MCF 10A (cell line): ENCODE measurements at regions not wholly inside any gene's neighbourhood (a gene's known extent, or its start where the extent isn't known, plus 50 kb on each side); places are given as distances from the start of the nearest gene placed in this dataset.

Experiments used
- BruUV-seq: library from RNA; stranded (reverse); fragments of 400-500 nt; replicated peaks from 2 replicates; lab custom pipeline; 2021; lab: Mats Ljungman, UMichigan
- CTCF ChIA-PET: fragments of 300-600 bp; sonication (Branson Sonifier 250); formaldehyde crosslinking; extraction: SDS; loops from one replicate; lab custom pipeline; 2021; ENCODE audit warnings: antibody characterized with exemption, inconsistent platforms; lab: Yijun Ruan, JAX
- POLR2A ChIA-PET: fragments of 300-600, 350-650 bp; sonication (Branson Sonifier 250); formaldehyde crosslinking; extraction: SDS; loops from one replicate; lab custom pipeline; 2020; ENCODE audit warnings: antibody characterized with exemption, inconsistent platforms; lab: Yijun Ruan, JAX
- DNase-seq: peaks from one replicate; pipeline ENCODE4 v3.0.0-alpha.2; 2018; ENCODE audit not compliant: unreplicated experiment
- H3K27ac Mint-ChIP-seq: one replicate; pipeline ENCODE4 v1.8.0; 2022; ENCODE audit warnings: mild to moderate bottlenecking, low read depth, mixed read lengths; ENCODE audit not compliant: unreplicated experiment
- H3K27me3 Mint-ChIP-seq: one replicate; pipeline ENCODE4 v1.8.0; 2022; ENCODE audit warnings: mixed read lengths; ENCODE audit not compliant: insufficient read depth, unreplicated experiment
- H3K36me3 Mint-ChIP-seq: one replicate; pipeline ENCODE4 v1.8.0; 2022; ENCODE audit warnings: mild to moderate bottlenecking, moderate library complexity, mixed read lengths; ENCODE audit not compliant: insufficient read depth, unreplicated experiment
- H3K4me1 Mint-ChIP-seq: one replicate; pipeline ENCODE4 v1.8.0; 2022; ENCODE audit warnings: mixed read lengths; ENCODE audit not compliant: insufficient read depth, unreplicated experiment
- H3K4me3 Mint-ChIP-seq: one replicate; pipeline ENCODE4 v1.8.0; 2022; ENCODE audit warnings: mild to moderate bottlenecking, moderate library complexity, mixed read lengths; ENCODE audit not compliant: unreplicated experiment
- H3K9me3 Mint-ChIP-seq: one replicate; pipeline ENCODE4 v1.8.0; 2022; ENCODE audit warnings: mixed read lengths; ENCODE audit not compliant: unreplicated experiment
- intact Hi-C: fragments of 100-400 bp; cut with micrococcal nuclease; formaldehyde crosslinking; loops from 2 replicates; pipeline ENCODE4 v1.14.1; 2022
- TF ChIP-seq, protein P1 (sequence below): fragments of 200-600 bp; IDR thresholded peaks from one replicate; pipeline ENCODE4 v1.8.0; 2022; ENCODE audit warnings: antibody characterized with exemption, mild to moderate bottlenecking; ENCODE audit not compliant: unreplicated experiment

DNA sequence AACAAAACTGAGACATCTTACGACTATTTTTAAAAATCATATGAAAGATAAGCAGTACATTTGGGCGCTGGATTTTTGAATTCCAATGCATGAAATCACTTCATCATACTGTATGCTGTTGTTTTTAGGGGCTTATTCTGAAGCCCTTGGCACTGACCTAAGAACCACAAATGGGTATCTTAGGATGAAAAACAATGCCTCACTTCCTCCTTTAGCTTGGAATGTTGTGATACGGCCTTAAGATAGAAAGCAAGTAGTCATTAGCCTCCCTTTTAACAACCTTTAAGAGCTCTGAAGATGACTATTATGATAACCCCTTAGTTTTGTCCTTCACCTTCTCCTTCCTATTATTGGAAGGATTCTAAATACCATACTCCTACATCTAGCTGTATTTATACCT is 289.8 kb downstream of the ARPP21 start:
- no peaks in the 10 kb centered on the region for H3K36me3 Mint-ChIP-seq
- ChIA-PET POLR2A (no interaction called here), CTCF (interaction anchor here (0.7 to 2.5 kb wide), 2 partner anchors 21 to 30 kb away, joined by 3 to 7 read pairs; no protein-coding TSS in a partner anchor)
- TF ChIP-seq, protein P1, sequence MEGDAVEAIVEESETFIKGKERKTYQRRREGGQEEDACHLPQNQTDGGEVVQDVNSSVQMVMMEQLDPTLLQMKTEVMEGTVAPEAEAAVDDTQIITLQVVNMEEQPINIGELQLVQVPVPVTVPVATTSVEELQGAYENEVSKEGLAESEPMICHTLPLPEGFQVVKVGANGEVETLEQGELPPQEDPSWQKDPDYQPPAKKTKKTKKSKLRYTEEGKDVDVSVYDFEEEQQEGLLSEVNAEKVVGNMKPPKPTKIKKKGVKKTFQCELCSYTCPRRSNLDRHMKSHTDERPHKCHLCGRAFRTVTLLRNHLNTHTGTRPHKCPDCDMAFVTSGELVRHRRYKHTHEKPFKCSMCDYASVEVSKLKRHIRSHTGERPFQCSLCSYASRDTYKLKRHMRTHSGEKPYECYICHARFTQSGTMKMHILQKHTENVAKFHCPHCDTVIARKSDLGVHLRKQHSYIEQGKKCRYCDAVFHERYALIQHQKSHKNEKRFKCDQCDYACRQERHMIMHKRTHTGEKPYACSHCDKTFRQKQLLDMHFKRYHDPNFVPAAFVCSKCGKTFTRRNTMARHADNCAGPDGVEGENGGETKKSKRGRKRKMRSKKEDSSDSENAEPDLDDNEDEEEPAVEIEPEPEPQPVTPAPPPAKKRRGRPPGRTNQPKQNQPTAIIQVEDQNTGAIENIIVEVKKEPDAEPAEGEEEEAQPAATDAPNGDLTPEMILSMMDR = no peak
- H3K9me3 Mint-ChIP-seq = no peaks in the 10 kb centered on the region
- H3K27ac Mint-ChIP-seq = no peak overlapping the region
- BruUV-seq = no TSS peak
- no peak overlapping the region for H3K4me3 Mint-ChIP-seq
- intact Hi-C loops = no loop called here
- peaks cover 29% of the 10 kb centered on the region for H3K27me3 Mint-ChIP-seq
- H3K4me1 Mint-ChIP-seq = no peaks in the 10 kb centered on the region
- DNase-seq = no peak

GRCh38 chr3:35931867-35932266 is 292.5 kb downstream of the ARPP21 start:
- no TSS peak for BruUV-seq
- Mint-ChIP-seq H3K27me3 (peaks cover 42% of the 10 kb centered on the region), H3K9me3 (no peaks in the 10 kb centered on the region), H3K4me1 (no peaks in the 10 kb centered on the region), H3K36me3 (no peaks in the 10 kb centered on the region), H3K4me3 (no peak overlapping the region), H3K27ac (no peak overlapping the region)
- TF ChIP-seq, protein P1 = no peak
- POLR2A ChIA-PET = no interaction called here
- CTCF ChIA-PET = interaction anchor here (1.6 to 1.7 kb wide), 2 partner anchors 11 to 34 kb away, joined by 5 to 11 read pairs; no protein-coding TSS in a partner anchor
- no peak for DNase-seq
- intact Hi-C loops = no loop called here

GRCh38 chr3:35932995-35933394 is 293.7 kb downstream of the ARPP21 start:
- peaks cover 42% of the 10 kb centered on the region for H3K27me3 Mint-ChIP-seq
- H3K4me3 Mint-ChIP-seq = no peak overlapping the region
- intact Hi-C loops = no loop called here
- H3K36me3 Mint-ChIP-seq = no peaks in the 10 kb centered on the region
- BruUV-seq = no TSS peak
- CTCF ChIA-PET = interaction anchor here (0.7 to 1.7 kb wide), 2 partner anchors 9 to 1033 kb away, joined by 3 to 11 read pairs; no protein-coding TSS in a partner anchor
- no peaks in the 10 kb centered on the region for H3K9me3 Mint-ChIP-seq
- TF ChIP-seq, protein P1 = no peak
- no peaks in the 10 kb centered on the region for H3K4me1 Mint-ChIP-seq
- no peak overlapping the region for H3K27ac Mint-ChIP-seq
- peak; percentile 65 for DNase-seq
- POLR2A ChIA-PET = no interaction called here

DNA sequence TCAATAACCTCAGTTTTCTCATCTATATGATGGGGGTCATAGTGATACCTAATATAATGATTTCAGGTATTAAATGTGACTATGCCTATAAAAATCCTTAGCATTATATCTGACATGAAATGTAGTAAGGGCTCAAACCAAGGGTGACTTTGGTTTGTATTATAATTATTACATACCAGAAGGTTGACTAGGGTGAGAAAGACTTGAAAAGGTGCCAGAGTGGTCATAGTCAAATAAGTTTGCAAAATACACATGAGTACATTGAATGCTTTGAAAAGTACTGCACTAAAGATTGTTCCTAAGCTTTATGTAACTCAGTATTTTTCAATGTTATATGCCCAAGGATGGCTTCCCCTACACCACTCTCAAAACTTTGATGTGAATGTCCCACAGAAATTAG is 297.2 kb downstream of the ARPP21 start:
- Mint-ChIP-seq H3K4me3 (no peak overlapping the region), H3K9me3 (no peaks in the 10 kb centered on the region), H3K27me3 (peaks cover 40% of the 10 kb centered on the region), H3K36me3 (no peaks in the 10 kb centered on the region), H3K27ac (no peak overlapping the region), H3K4me1 (no peaks in the 10 kb centered on the region)
- intact Hi-C loops = no loop called here
- ChIA-PET POLR2A (no interaction called here), CTCF (interaction anchor here (0.5 to 1.2 kb wide), 4 partner anchors 16 to 278 kb away, joined by 3 to 4 read pairs (median 4); no protein-coding TSS in a partner anchor)
- TF ChIP-seq, protein P1 = no peak
- BruUV-seq = no TSS peak
- peak; percentile 25 for DNase-seq
